Left lung (tissue), 4 donors: ENCODE measurements at regions not wholly inside any gene's neighbourhood (a gene's known extent, or its start where the extent isn't known, plus 50 kb on each side); places are given as distances from the start of the nearest gene placed in this dataset.
"Not testable (repeated sequence)": the region's sequence is repeated elsewhere in the genome, so short reads cannot be mapped to it uniquely, and the experiment has no call there.

Source experiments
- ATAC-seq: fragments of 200-7000 bp; cut with Tn5 transposase; one replicate; pipeline ENCODE4 v1.9.1; 2020; ENCODE audit warnings: moderate library complexity
- DNase-seq, 4 donors: peaks; one replicate each; pipeline ENCODE4 v3.0.0-alpha.2; 2013 to 2020
- H3K27ac ChIP-seq, 2 donors: fragments of 200-600 bp; sonication (generic) in 1 of 2; one replicate each; pipeline versions ENCODE4 v1.5.0 to v1.8.0; 2020 to 2021
- H3K27me3 ChIP-seq, 2 donors: fragments of 200-600 bp; sonication (generic) in 1 of 2; one replicate each; pipeline versions ENCODE4 v1.5.0 to v1.8.0; 2020 to 2021
- H3K36me3 ChIP-seq, 2 donors: fragments of 200-600 bp; sonication (generic) in 1 of 2; one replicate each; pipeline versions ENCODE4 v1.5.0 to v1.8.0; 2020 to 2021
- H3K4me1 ChIP-seq, 2 donors: fragments of 200-600 bp; one replicate each; pipeline ENCODE4 v1.8.0; 2021
- H3K4me3 ChIP-seq, 2 donors: fragments of 200-600 bp; sonication (generic) in 1 of 2; one replicate each; pipeline versions ENCODE4 v1.5.0 to v1.8.0; 2020 to 2021; ENCODE audit warnings: mild to moderate bottlenecking in 1 of 2
- H3K9me3 ChIP-seq, 2 donors: fragments of 200-600 bp; sonication (generic) in 1 of 2; one replicate each; pipeline versions ENCODE4 v1.5.0 to v1.8.0; 2020 to 2021
- intact Hi-C, 2 donors: fragments of 100-400 bp; cut with DNase I; formaldehyde crosslinking; loops; one replicate each; pipeline versions ENCODE4 v1.11.2 to v1.14.2; 2022
- TF ChIP-seq, protein P1 (sequence below), 2 donors: fragments of 200-600 bp; sonication (generic) in 1 of 2; IDR thresholded peaks; one replicate each; pipeline versions ENCODE4 v1.5.0 to v1.8.0; 2021; ENCODE audit warnings: antibody characterized with exemption in 2 of 2
- donor health status: DM: no; HTN: yes; CAD: no.
- donor health status: DM: no; HTN: no; CAD: no.

DNA sequence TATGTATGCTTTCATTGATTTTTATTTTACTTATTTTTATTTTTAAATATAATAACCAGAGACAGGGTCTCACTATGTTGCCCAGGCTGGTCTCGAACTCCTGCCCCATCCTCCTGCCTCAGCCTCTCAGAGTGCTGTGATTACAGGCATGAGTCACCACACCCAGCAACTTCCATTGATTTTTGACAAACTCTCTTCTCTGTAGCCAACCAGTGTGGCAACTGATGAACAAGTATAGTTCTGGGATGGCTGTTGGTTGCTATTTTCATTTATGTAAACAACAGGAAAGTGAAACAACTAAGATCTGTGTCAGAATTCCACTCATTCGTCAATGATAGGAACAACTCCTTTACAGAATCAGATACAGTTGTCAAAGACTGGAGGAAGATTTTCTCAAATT lies 356.7 kb upstream of the JARID2 start:
- intact Hi-C loops, result no loop called here
- Histone ChIP-seq H3K4me3 (no peak overlapping the region), H3K9me3 (no peaks in the 10 kb centered on the region), H3K36me3 (no peaks in the 10 kb centered on the region), H3K27ac (no peak overlapping the region), H3K27me3 (no peaks in the 10 kb centered on the region), H3K4me1 (peaks cover 0 to 13% of the 10 kb centered on the region in 2 donors)
- ATAC-seq (no peak), DNase-seq (no peak)
- TF ChIP-seq, protein P1, sequence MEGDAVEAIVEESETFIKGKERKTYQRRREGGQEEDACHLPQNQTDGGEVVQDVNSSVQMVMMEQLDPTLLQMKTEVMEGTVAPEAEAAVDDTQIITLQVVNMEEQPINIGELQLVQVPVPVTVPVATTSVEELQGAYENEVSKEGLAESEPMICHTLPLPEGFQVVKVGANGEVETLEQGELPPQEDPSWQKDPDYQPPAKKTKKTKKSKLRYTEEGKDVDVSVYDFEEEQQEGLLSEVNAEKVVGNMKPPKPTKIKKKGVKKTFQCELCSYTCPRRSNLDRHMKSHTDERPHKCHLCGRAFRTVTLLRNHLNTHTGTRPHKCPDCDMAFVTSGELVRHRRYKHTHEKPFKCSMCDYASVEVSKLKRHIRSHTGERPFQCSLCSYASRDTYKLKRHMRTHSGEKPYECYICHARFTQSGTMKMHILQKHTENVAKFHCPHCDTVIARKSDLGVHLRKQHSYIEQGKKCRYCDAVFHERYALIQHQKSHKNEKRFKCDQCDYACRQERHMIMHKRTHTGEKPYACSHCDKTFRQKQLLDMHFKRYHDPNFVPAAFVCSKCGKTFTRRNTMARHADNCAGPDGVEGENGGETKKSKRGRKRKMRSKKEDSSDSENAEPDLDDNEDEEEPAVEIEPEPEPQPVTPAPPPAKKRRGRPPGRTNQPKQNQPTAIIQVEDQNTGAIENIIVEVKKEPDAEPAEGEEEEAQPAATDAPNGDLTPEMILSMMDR (IDR thresholded peaks at IDR 0.05), result no peak

DNA sequence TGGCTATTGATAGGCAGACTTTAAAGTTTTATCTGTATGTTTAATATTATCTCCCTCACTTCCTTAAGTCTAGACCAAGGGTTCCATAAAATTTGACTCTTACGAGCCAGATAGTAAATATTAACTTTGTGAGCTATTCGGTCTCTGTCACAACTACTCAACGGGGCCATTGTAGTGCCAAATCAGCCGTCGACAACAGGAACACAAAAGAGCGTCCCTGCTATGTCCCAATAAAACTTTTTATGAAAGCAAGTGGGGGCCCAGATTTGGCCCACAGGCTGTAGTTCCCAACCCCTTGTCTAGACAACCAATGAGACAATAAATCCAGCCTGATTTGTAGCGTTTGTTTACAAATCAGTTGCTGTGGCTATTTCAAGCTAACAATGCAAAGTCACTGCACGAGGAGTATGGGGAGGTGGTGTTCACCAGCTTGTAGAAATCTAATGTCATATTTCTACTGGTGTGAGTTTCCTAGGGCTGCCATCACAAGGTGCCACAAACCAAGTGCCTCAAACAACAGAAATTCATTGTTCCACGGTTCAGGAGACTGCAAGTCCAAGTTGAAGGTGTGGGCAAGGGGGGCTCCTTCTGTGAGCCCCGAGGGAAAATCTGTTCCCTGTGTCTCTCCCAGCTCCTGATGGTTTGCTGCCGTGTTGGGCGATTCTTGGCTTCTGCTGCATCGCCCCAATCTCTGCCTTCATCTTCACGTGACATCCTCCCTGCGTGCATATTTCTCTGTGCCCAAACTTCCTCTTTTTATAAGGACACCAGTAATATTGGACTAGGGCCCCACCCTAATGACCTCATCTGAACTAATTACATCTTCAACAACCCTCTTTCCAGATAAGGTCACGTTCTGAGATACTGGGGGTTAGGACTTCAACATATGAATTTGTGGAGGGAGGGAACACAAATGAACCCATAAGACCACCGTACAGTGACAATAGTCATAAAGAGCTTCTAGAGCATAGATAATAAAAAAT lies 356.0 kb upstream of the JARID2 start:
- no peak for DNase-seq
- Histone ChIP-seq H3K27ac (no peak overlapping the region), H3K36me3 (no peaks in the 10 kb centered on the region), H3K4me3 (no peak overlapping the region), H3K27me3 (no peaks in the 10 kb centered on the region), H3K9me3 (no peaks in the 10 kb centered on the region), H3K4me1 (peaks cover 0 to 10% of the 10 kb centered on the region in 2 donors)
- intact Hi-C loops, result no loop called here
- TF ChIP-seq, protein P1 (IDR thresholded peaks at IDR 0.05), result no peak
- no peak for ATAC-seq

DNA sequence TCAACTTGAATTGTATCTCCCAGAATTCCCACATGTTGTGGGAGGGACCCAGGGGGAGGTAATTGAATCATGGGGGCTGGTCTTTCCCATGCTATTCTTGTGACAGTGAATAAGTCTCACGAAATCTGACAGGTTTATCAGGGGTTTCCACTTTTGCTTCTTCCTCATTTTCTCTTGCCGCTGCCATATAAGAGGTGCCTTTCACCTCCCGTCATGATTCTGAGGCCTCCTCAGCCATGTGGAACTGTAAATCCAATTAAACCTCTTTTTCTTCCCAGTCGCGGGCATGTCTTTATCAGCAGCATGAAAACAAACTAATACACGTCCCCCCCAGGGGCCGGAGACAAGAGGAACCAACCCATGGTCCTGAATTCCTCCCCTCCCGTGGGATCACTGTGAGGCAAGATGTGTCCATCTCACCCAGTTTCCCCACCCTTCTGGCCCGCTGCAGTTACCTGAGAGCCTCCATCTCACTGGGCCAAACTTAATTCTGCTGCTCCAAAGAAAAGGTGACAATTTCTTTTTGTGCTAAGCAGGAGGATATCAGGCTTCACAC lies 354.0 kb upstream of the JARID2 start:
- intact Hi-C loops, H3K36me3 ChIP-seq, H3K4me1 ChIP-seq, H3K27ac ChIP-seq, ATAC-seq, H3K4me3 ChIP-seq, H3K27me3 ChIP-seq, H3K9me3 ChIP-seq, DNase-seq: not testable (repeated sequence)

DNA sequence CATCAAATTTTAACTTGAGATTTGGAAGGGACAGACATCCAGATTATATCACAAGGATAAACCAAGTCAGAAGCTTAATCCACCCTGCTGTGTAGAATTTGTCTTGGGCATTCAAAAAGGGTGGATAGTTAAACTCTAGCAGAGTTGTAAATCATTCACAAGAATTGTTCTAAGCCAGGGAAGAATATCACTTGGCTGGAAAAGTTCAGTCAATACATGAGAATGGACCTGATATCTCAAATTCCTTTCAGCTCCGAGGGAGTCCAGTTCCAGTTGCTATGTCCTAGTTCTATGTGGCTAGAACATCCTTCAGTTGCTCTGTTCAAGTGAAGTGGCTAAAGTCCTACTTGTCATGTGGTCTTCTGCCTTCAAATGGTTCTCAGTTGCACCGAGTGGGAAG lies 351.8 kb upstream of the JARID2 start:
- no peaks in the 10 kb centered on the region for H3K36me3 ChIP-seq
- TF ChIP-seq, protein P1 (IDR thresholded peaks at IDR 0.05), result no peak
- no peak overlapping the region for H3K4me3 ChIP-seq
- DNase-seq, result no peak
- no peaks in the 10 kb centered on the region for H3K27me3 ChIP-seq
- peaks cover 0 to 9% of the 10 kb centered on the region in 2 donors for H3K4me1 ChIP-seq
- no peak overlapping the region for H3K27ac ChIP-seq
- no peaks in the 10 kb centered on the region for H3K9me3 ChIP-seq
- no peak for ATAC-seq
- intact Hi-C loops, result no loop called here

DNA sequence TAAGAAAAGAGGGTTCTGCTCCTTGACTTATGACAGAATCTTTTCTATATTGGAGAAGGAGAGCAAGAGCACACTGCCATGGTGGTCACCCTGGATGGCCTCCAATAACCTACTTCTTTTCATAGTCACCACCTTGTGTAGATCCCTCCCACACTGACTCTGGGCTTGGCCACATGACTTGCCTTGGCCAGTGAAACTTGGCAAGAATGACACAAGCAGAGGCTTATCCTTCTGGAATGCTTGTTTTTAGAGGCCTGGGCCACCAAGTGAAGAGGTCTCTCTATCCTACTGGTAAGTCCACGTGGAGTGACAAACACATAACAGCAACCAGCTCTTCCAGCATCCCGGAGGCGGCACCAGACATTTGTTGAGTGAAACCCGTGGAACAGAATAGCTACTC lies 349.4 kb upstream of the JARID2 start:
- Histone ChIP-seq H3K27me3 (no peaks in the 10 kb centered on the region), H3K27ac (no peak overlapping the region), H3K4me3 (no peak overlapping the region), H3K36me3 (no peaks in the 10 kb centered on the region), H3K9me3 (no peaks in the 10 kb centered on the region), H3K4me1 (peaks cover 0 to 9% of the 10 kb centered on the region in 2 donors)
- TF ChIP-seq, protein P1 (IDR thresholded peaks at IDR 0.05), result no peak
- intact Hi-C loops, result no loop called here
- no peak for ATAC-seq
- DNase-seq, result no peak
